ENCODE measurements at regions not wholly inside any gene's neighbourhood (a gene's known extent, or its start where the extent isn't known, plus 50 kb on each side); places are given as distances from the start of the nearest gene placed in this dataset.

DNA sequence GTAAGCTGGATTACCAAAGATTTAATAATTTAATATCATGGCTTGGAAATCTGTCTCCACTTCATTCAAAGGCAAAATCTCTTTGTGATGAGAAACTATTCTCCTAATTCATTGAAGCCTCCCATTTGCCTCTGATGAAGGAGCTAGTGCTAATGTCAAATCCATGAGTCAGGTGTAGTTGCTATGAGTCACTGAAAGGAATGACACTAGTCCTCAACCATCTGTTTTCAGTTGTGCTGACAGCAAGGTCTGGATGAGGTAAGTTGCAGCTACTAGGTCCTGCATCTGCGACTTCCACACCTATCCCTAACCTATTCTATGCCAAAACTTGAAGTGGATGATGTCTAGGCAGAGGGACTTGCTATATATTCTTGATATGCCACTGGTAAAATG lies 324.0 kb upstream of the UBE2E3 start:
- no peak for DNase-seq

DNA sequence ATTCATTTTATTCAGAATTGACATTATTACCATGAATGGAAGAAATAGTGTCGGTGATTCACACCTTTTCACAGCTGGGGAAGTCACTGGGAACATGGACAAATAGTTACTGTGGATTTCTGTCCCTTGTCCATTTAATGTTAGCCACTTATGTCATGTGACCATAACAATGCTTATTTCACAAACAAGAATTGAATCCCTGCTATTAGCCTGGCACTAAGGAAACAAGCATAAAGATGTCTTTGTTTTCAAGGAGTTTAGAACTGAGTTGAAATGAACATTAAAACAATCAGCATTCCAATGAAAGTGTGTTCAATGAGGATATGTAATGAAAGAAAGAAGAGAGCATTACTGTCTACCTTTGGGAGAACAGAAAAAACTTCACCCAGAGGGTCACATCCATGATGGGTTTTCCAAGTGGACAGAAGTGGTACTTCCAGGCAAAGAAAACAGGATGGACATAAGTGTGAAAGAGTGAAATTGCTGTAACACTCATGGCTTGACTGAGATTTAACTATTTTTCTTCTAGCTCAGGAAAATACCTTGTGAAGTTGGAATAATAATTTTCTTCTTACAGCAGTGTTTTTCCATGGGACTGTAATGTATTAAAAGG lies 324.5 kb upstream of the UBE2E3 start:
- DNase-seq, result no peak

DNA sequence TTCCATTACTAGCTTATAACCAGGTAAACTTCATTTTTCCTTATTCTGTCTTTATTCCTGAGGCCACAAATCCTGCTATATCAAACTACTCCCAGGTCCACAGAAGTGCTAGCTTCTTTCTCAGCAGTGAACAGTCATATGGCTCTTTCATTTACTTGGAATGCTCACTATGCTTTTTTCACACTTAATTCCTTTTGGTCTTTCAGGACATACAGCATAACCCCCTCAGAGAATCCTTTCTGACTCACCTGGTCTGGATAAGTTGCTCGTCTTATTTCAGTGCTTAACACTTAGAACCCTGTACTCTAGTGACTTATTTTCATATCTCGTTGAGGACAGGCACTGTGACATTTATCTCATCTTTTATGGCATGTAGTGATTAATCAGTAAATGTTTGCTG lies 325.0 kb upstream of the UBE2E3 start:
- no peak for DNase-seq

DNA sequence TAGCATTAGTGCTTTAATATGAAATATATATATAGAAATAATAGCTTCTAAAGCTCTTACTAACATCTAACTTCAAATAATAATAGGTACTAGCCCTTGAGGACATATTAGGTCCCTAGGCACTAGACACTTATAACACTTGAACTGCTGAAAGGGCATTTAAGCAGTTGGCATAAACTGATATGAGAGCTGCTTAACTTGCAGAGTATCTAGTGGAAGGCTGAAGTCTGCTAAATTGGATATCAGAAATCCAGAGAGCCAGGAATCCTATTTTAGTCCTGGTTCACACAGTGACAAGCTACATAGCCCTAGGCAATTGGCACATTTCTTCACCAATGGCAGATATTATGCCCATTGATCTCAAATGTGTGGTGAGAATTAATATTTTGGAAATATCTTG lies 326.9 kb upstream of the UBE2E3 start:
- no peak for DNase-seq

DNA sequence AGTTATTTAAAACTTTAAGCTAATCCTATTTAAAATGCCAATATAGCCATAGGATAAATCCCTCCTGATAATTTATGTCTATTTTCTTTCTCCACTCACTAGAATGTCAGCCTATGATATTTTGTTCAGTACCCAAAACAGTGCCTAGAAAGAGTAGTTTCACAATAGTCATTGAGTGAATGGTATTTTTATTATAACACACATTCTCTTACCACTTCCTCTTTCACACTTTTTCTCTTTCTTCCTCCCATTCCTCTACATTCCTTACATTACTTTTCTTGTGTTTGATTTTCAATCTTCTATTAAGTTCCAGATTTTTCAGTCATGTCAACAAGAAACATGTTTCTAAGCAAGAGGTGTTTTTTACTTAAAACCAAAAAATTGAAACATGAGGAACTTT lies 327.6 kb upstream of the UBE2E3 start:
- DNase-seq, result no peak

DNA sequence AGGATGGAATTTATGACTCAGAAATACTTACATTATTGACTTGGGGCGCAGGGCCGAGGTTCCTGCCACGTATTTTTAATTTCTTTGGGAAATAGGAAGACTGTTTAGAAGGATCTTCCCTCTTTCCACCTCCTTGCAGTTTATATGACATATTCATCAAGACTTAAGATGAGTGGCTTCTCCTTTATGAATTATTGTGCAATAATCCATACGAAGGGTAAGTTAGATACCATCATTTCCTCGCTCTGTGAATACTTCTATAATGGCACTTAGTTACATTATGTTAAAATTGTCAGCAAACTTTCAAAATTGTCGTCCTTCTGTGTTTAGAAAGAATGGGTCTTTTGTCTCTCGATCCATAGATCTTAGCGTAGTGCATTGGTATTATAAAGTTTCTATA lies 328.8 kb upstream of the UBE2E3 start:
- DNase-seq, result no peak

DNA sequence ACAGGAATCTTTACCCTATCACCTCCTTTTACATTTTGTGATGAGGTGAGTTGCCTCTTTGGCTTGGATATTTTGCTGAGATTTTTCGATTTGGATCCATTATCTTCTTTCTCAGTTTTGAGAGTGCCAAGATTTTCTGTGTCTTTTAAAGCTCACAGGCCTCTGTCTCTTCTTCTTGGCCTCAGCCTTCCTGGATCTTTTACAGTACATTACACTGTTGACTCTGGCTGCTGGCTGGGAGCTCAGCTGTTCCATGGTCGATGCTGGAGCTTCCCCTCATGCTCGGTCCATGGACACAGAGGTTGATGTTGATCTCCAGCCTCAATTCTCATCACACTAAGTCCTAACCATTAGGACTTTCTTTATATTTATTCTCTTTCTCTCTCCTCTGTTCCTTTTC lies 332.8 kb upstream of the UBE2E3 start:
- no peak for DNase-seq

DNA sequence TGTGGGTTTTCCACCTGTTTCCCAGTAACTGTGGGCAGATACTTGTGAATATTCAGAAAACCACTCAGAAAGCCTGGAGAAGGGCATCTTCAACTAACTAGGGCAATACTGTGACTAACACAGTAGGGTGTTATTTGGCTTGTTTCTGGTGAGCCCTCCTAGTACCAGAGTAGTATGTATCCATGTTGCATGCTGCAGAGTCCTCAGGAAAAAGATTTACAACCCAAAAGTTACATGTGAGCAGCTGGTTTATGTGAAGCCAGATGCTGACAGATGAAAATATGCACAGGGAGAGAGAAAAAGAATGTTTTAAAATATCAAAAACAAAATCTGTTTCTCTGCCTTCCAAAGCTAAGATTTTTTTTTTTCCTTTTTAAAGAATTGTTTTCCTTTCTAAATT lies 333.2 kb upstream of the UBE2E3 start:
- DNase-seq, result no peak

DNA sequence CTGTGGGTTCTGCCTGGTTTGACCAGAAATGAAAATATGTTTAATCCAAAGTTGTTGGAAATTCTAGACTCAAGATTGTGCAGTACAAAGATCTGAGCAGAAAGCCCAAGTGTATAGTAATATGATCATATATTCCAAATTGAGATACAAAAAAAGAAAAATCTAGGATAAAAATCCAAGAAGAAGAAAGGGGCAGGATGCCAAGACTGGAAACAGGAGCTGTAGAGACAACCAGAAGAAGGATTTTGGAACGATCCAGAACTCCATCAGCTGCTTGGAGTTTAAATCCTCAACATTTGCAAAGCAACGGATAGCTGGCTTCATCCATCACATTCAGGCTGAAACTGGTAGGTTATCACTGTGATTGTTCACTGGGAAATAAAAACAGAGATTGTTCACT lies 333.6 kb upstream of the UBE2E3 start:
- DNase-seq, result no peak

DNA sequence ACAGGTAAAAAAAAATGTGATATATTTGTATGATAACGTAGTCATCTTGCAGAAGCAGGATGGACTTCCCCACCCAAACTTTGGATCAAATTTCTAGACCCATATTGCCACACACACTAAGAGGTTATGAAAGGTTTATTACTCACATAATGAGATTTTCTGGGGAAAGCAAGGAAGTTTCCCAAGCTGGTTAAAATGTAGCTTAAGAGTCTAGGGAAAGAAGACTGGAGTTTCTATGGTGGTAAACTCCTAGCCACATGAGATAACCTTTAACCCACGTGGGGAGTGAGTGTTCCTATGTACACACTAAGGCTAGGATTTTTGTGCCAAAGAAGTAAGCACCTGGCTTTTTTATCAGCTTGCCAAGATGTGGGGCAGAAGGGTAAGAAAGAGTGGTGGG lies 335.7 kb upstream of the UBE2E3 start:
- no peak for DNase-seq

DNA sequence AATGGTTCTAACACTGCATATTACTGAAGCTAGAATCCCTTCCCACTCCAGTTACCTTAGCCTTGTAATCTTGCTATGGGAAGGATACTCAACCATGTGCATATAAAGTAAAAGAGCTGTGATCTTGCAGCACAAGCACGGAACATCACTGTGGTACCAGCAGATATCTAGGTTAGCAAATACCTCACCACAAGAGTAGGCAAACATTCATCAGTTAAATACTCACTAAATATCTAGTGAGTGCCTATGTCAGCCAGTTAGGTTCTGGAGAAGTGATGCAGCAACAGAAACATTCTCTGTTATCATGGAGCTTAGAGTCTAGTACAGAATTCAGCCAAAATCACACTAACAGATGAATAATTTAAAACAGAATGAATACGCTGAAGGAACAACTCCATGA lies 349.6 kb upstream of the UBE2E3 start:
- no peak for DNase-seq

DNA sequence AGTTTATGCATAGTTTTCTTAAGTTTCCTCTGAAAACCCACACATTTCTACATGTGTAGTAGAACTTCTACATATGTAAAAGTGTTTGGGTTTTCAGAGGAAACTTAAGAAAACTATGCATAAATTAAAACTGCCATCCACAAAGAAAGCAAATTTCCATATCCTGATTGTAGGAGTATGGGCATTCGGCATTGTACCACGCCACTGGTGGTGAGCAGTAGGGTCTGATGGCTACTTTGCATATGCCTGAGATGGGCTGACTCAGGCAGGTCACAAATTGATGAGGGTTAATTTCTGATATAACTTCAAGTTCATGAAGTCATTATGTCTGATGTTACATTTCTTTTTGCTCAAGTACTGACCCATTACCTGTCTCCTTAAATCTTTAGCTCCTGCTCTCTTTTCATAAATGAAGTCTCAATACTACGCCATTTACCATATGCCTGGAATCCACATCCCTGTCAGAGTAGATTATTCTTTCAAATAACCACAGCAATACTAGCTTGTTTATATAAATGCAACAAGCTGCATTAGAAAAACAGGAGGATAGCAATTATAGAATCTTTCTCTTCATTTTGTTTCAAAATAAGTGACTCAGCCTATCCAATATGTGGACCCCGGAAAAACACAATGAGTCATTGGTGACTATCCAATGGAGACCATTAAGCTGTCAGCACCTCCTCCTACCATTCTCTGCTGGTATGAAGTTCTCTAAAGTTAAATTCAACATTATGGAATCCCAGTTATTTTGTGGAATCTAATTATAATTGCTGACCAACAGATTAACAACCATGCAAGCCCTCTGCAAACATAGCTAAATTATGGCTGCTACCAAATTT lies 355.2 kb upstream of the UBE2E3 start:
- no peak for DNase-seq

DNA sequence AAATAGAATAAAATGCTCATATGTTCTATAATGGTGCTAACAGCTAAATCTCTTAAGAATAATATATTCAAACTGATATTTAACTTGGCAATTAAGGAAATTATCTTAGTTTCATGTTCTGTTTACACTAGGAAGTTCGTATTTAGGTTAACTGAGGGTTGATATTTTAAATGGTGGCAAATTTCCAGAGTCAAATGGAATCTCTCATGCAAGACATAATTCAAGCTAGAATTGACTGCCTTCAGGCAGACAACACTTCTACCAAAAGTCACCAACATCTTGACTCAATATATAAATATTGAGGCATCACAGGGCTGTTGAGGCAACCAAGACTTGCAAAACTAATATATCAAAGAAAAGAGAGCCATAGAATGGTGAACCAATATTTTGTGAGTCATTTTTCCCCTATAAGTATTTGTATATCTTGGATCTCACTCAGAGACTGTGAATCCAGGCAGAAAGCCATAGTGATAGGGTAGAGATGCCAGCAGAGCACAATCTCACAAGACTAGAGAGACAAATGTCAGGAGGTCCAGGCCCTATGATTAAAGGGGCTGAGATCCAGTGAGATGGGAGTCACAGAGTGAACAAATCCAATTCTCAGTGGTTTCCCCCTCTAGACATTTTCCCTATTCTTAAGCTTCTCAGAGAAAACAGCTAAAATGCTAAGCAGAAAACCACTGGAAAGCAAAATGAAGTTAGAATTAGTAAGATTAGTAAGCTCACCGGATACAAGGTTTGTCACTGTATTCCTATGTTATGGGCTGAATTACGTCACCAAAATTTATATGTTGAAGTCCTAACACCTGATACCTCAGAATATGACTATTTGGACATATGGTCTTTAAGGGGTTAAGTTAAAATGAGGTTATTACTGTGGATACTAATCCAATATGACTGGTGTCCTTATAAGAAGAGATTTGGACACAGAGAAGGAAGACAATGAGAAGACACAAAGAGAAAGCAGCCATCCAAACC lies 358.2 kb upstream of the UBE2E3 start:
- peak; percentile 43 for DNase-seq

DNA sequence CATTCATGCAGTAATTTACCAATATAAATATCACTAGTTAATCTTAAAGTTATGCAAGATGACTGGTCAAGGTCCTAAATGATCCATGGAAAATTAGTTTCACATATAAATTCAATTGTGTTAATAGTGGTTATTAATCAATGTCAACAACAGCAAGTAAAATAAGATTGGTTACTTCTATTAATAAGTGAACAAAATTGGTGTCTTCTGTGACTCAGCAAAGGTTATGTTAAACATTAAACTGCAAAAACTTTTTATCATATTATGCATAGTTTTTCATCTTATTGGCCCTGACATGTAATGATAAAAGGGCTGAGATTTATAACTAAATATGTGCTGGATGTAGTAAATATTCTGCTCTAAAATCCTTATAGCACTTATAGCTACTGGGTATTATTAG lies 359.0 kb upstream of the UBE2E3 start:
- no peak for DNase-seq

DNA sequence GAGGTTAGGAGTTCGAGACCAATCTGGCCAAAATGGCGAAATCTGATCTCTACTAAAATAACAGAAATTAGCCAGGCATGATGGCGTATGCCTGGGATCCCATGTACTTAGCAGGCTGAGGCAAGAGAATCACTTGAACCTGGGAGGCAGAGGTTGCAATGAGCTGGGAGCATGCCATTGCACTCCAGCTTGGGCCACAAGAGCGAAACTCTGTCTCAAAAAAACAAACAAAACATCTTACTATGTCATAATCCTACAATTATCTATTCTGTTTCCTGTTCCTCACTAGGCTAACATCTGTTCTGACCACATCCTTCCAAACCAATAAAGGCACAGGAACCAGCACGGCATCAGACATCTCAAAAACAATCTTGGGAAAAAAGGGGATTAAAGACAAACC lies 361.8 kb upstream of the UBE2E3 start:
- no peak for DNase-seq

DNA sequence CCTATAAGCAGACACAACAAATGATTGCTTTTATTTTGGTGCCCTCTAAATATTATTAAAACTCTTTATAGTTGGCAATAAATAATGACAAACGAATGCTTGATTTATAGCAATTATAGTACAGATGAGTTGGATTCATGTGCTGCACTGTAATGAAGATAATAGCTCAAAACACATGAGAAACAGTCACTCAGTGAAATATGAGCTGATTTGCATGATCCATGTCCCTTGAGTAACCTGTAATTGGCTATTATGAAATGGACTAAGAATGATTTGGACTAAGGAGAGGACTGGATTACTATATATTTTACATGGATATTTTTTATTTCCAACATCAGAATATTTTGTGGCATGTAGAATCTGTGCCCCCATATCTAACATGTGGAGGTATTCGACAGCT lies 365.6 kb upstream of the UBE2E3 start:
- DNase-seq, result peak; percentile 43

DNA sequence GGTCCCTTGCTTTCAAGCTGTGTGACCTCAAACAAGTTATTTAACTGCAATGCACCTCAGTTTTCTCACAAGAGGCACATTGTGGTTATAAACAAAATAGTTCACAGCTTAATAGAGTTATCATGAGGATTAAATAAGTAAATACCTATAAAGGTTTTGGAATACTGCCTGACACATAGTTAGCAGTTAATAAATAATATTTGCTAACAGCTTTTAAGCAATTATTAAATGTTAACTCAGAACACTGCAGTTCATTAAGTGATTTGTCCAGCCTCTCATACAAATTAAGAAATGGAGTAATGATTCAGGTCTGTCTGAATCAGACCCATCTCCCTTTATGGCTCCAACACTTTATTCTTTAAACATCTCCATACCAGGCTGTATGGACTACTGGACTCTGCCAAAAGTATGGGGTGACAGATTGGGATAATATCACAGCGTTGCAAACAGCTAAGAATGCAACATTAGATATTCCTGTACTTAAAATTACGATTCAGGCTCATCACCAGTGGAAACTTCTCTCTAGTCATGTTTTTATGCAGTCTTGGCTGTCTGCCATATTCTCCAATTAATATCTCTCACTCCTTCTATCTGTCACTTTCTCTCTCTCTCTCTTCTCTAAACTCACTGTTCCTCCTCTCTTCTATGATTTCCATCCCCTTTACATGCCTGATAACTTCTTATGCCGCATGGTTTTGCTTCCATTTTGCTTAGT lies 370.6 kb upstream of the UBE2E3 start:
- DNase-seq, result no peak

DNA sequence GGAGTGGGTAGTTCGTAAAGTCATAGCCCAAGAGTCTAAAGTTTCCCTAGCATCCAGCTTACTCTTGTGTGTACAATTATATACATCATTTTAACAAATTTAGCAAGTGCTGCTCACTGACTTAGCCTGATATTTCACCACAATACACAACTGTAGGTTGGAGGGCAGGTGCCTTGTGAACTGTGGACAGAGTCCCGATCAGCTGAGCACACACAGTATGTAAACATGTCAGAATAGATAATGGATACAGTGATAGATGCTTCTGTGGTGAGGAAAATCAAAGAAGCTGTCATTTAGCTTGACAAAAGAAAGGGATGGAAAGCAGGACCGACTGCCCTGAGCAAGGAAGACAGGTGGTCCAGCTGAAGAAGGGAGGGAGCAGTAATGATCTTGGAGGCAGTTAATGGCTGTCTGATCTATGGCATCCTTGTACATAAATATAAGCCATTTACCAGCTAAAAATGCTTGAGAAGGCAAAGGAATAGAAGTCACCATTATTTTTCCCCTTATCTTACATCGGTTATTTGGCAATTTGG lies 372.8 kb upstream of the UBE2E3 start:
- peak; percentile 14 for DNase-seq

DNA sequence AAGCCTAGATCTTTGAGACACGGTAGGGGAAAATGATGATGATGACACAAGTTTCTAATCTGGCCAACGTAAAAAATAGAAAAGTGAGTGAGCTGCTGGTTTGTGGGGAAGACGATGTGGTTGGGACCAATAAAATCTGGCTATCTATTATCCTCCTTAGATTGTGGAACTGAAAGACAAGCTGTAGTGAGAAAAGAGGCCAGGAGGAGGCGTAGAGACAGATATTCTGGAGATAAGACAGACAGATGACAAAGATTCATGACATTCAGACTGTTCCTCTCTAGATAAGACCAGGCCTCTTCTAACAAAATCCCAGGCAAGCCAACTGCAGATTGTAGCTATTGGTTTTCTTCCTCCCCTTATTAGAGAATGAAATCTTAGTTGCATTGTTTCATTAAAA lies 376.3 kb upstream of the UBE2E3 start:
- no peak for DNase-seq

DNA sequence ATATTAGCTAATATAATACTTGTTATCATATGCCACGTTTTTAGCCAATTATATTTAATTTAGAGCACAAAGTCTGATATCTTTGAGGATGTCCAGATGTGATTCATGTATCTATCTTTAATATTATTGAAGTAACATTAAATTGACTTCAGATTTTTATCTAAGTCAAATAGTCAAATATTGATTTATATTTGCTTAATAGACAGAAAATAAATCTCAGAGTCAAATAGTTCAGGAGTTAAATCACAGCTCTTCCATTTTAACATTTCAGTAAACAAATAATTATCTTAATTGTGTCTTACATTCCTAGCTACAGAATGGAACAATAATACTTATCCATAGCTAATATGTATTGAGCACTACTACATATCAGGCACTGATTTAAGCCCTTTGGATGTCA lies 379.4 kb upstream of the UBE2E3 start:
- DNase-seq, result no peak

DNA sequence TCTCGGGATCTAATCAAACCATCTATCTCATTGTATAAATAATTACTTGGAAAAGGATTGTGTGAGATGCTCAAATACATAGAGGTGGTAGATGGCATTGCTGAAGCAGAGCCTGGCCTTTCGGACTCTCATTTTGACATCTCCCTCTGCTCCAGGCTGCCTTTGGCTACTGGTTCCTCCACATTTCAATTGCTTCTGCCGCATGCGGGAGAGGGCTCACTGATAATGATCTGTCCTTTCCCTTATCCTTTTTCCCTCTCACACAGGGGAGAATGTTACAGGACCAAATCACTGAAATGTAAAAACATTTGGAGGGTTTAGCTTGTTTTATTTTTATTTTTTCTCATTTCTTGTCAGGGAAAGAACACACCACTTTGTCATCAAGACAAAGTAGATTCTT lies 380.6 kb upstream of the UBE2E3 start:
- DNase-seq, result no peak

DNA sequence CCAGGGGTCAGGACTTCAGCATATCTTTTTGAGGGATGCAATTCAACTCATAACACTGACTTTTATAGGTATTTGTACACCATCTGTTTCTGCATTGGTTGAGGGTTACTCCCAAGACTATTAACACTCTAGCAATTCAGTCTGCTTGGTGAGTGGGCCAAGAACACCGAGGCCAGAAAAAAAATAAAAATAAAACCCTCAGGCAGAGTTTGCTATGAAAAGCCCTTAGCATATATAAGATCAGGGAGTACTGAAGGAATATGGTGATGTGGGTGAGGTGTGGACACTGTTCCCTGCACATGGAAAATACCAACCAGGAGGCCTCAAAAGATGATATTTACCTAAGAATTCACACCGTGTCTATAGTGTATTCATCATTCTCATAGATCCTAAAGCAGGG lies 383.2 kb upstream of the UBE2E3 start:
- no peak for DNase-seq

DNA sequence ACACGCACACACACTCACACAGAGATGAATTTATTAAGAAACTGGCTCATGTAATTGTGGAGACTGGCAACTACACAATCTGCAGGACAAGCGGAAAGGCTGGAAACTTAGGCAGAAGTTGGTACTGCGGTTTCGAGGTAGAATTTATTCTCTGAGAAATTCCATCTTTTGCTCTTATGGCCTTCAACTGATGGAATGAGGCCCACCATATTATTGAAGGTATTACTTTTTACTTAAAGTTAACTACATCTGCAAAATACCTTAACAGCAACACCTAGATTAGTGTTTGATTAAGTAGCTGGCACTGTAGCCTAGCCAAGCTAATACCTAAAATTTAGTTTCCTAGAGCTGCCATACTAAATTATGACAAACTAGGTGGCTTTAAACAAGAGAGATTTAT lies 384.0 kb upstream of the UBE2E3 start:
- DNase-seq, result no peak

All from NCI-H1436 treated with DMSO at 0.1 percent for 48 hours (cell line).